Activated naive CD8-positive, alpha-beta T cell treated with anti-CD3 and anti-CD28 coated beads, Interleukin-2, amount 50 U/mL, for 24 hours (primary cell): ENCODE measurements at regions not wholly inside any gene's neighbourhood (a gene's known extent, or its start where the extent isn't known, plus 50 kb on each side); places are given as distances from the start of the nearest gene placed in this dataset.
"Not testable (repeated sequence)": the region's sequence is repeated elsewhere in the genome, so short reads cannot be mapped to it uniquely, and the experiment has no call there.

ENCODE experiments used
- ATAC-seq: fragments of 150-1000 bp; cut with Tn5 transposase; one replicate; pipeline ENCODE4 v1.10.0; 2021
- DNase-seq: peaks from one replicate; pipeline ENCODE4 v3.0.0; 2021
- H3K27ac Mint-ChIP-seq: one replicate; pipeline ENCODE4 v1.8.0; 2021; ENCODE audit warnings: mild to moderate bottlenecking, mixed read lengths
- H3K27me3 Mint-ChIP-seq: one replicate; pipeline ENCODE4 v1.8.0; 2021; ENCODE audit warnings: mixed read lengths
- H3K36me3 Mint-ChIP-seq: one replicate; pipeline ENCODE4 v1.8.0; 2021; ENCODE audit warnings: low read depth, mixed read lengths
- H3K4me1 Mint-ChIP-seq: one replicate; pipeline ENCODE4 v1.8.0; 2021; ENCODE audit warnings: mixed read lengths
- H3K4me3 Mint-ChIP-seq: one replicate; pipeline ENCODE4 v1.8.0; 2021; ENCODE audit warnings: mild to moderate bottlenecking, moderate library complexity, mixed read lengths
- H3K9me3 Mint-ChIP-seq: one replicate; pipeline ENCODE4 v1.8.0; 2021; ENCODE audit warnings: mixed read lengths

GRCh38 chr6:65999288-65999791 lies 292.3 kb upstream of the EYS start:
- H3K4me3 Mint-ChIP-seq, result no peak overlapping the region
- no peaks in the 10 kb centered on the region for H3K27me3 Mint-ChIP-seq
- H3K4me1 Mint-ChIP-seq, result no peaks in the 10 kb centered on the region
- DNase-seq, result no peak
- no peak overlapping the region for H3K27ac Mint-ChIP-seq
- peaks cover 12% of the 10 kb centered on the region for H3K9me3 Mint-ChIP-seq
- no peak for ATAC-seq
- H3K36me3 Mint-ChIP-seq, result no peaks in the 10 kb centered on the region

DNA sequence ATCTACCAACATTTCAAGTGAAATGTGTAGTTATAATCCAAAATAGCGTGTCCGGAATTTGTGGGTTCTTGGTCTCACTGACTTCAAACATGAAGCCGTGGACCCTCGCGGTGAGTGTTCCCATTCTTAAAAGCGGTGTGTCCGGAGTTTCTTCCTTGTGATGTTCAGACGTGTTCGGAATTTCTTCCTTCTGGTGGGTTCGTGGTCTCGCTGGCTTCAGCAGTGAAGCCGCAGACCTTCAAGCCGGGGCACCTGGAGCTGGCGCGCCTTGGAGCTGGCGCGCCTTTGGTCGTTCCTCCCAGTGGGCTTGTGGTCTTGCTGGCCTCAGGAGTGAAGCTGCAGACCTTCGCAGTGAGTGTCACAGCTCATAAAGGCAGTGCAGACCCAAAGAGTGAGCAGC lies 291.5 kb upstream of the EYS start:
- DNase-seq, result no peak
- Mint-ChIP-seq H3K27ac (no peak overlapping the region), H3K36me3 (no peaks in the 10 kb centered on the region), H3K27me3 (no peaks in the 10 kb centered on the region), H3K4me3 (no peak overlapping the region), H3K4me1 (no peaks in the 10 kb centered on the region), H3K9me3 (peaks cover 7% of the 10 kb centered on the region)
- ATAC-seq, result no peak

DNA sequence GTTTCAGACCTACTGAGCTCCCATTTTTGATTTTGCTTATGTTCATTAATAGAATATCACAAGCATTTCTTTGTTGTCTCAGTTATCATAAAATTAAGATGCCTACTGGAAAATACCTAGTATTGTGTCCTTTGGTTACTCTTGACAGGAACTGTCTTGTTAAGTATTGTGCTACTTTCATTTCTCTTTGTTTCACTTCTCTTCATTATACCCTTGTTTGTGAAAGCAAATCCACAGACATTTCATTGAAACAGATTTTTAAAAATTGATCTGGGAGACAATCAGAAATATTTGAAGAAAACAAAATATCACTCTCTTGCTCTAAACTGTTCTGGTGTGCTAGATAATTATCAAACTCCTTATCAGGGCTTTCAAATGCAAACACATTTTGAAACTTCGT lies 290.5 kb upstream of the EYS start:
- Mint-ChIP-seq H3K4me1 (no peaks in the 10 kb centered on the region), H3K9me3 (peaks cover 6% of the 10 kb centered on the region), H3K27me3 (no peaks in the 10 kb centered on the region), H3K36me3 (no peaks in the 10 kb centered on the region), H3K27ac (no peak overlapping the region), H3K4me3 (no peak overlapping the region)
- ATAC-seq (no peak), DNase-seq (no peak)

GRCh38 chr6:65996096-65996495 lies 289.1 kb upstream of the EYS start:
- no peak overlapping the region for H3K27ac Mint-ChIP-seq
- H3K4me3 Mint-ChIP-seq, result no peak overlapping the region
- H3K9me3 Mint-ChIP-seq, result peaks cover 6% of the 10 kb centered on the region
- ATAC-seq (no peak), DNase-seq (no peak)
- no peaks in the 10 kb centered on the region for H3K36me3 Mint-ChIP-seq
- no peaks in the 10 kb centered on the region for H3K27me3 Mint-ChIP-seq
- no peaks in the 10 kb centered on the region for H3K4me1 Mint-ChIP-seq

GRCh38 chr6:65989676-65990075 lies 282.6 kb upstream of the EYS start:
- Mint-ChIP-seq H3K36me3 (no peaks in the 10 kb centered on the region), H3K27ac (no peak overlapping the region), H3K27me3 (no peaks in the 10 kb centered on the region), H3K9me3 (peaks cover 15% of the 10 kb centered on the region), H3K4me1 (no peaks in the 10 kb centered on the region), H3K4me3 (no peak overlapping the region)
- no peak for ATAC-seq
- DNase-seq, result no peak

- no peaks in the 10 kb centered on the region for H3K27me3 Mint-ChIP-seq
- H3K36me3 Mint-ChIP-seq, result no peaks in the 10 kb centered on the region
- ATAC-seq, result no peak
- H3K4me1 Mint-ChIP-seq, result no peaks in the 10 kb centered on the region
- peaks cover 17% of the 10 kb centered on the region for H3K9me3 Mint-ChIP-seq
- no peak overlapping the region for H3K4me3 Mint-ChIP-seq
- H3K27ac Mint-ChIP-seq, result no peak overlapping the region
- DNase-seq, result no peak
Observed at GRCh38 chr6:65988006-65988405, 281.0 kb upstream of the EYS start.

DNA sequence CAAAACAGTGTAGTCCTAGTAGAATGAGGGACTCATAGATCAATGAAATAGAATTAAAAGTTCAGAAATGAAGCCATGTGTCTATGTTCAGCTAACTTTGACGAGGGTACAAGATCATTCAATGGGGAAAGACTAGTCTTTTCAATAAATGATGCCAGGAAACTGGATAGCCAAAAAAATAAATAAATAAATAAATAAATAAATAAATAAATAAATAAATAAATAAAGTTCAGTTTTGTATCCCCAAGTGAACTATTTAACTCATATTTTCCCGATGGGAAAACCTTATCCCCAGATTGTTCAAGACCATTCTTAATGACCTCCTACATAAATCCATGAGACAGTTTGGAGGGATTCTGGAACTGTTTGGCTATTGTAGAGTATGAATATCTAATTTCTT lies 277.1 kb upstream of the EYS start:
- no peak for ATAC-seq
- Mint-ChIP-seq H3K4me3 (no peak overlapping the region), H3K9me3 (peaks cover 30% of the 10 kb centered on the region), H3K27me3 (no peaks in the 10 kb centered on the region), H3K4me1 (no peaks in the 10 kb centered on the region), H3K36me3 (no peaks in the 10 kb centered on the region), H3K27ac (no peak overlapping the region)
- DNase-seq, result no peak

DNA sequence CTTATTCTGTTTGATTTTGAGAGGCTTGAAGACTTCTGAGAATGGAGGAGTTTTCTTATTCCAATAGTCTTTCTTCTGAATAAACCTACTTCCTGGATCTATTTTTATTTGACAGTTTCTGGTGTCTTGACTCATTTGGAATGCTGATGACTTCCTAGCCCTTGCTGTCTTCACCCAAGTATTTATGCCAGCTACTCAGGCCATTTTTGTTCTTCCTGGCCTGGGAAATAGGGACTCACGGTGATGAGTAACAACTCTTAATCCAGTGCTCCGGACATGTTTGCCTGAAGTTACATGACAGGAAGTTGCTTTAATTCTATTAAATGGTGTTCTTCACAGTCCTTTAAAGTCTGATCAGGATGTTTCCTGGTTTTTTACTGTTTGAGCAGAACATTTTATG lies 272.1 kb upstream of the EYS start:
- Mint-ChIP-seq H3K36me3 (no peaks in the 10 kb centered on the region), H3K4me3 (no peak overlapping the region), H3K27me3 (no peaks in the 10 kb centered on the region), H3K4me1 (no peaks in the 10 kb centered on the region), H3K9me3 (peaks cover 18% of the 10 kb centered on the region), H3K27ac (no peak overlapping the region)
- DNase-seq, result no peak
- no peak for ATAC-seq

GRCh38 chr6:65971252-65971651 lies 264.2 kb upstream of the EYS start:
- H3K4me3 Mint-ChIP-seq, H3K36me3 Mint-ChIP-seq, H3K4me1 Mint-ChIP-seq, H3K9me3 Mint-ChIP-seq, ATAC-seq, H3K27me3 Mint-ChIP-seq, H3K27ac Mint-ChIP-seq, DNase-seq: not testable (repeated sequence)

DNA sequence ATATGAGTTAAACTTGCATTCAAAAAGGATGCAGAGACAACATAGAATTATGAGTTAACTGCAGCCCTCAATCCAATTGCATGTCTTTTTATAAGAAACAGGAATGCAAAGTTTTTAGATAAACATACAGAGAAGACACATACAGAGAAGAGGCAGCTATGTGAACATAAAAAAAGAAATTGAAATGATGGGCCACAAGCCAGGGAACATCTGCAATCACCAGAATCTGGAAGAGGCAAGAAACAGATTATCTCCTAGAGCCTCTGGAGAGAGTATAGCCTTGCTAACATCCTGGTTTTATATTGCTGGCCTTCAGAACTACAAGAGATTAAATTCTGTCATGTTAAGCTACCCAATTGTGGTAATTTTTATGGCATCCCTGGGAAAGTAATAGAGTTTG lies 257.2 kb upstream of the EYS start:
- ATAC-seq (no peak), DNase-seq (no peak)
- H3K27me3 Mint-ChIP-seq, result no peaks in the 10 kb centered on the region

DNA sequence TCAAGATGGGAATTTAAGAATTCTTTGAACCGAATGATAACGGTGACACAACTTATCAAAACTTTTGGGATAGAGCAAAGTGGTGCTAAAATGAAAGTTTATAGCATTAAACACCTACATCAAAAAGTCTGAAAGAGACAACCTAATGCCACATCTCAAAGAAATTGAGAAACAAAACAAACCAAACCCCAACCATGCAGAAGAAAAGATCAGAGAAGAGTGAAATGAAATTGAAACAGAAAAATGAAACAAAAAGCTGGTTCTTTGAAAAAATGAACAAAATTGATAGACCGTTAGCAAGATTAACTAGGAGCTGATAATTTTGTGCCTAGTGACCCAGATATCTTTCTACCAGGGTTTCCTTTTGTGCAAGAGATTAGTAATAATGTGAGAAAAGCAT lies 248.0 kb upstream of the EYS start:
- H3K27ac Mint-ChIP-seq, result no peak overlapping the region
- no peaks in the 10 kb centered on the region for H3K36me3 Mint-ChIP-seq
- H3K27me3 Mint-ChIP-seq, result no peaks in the 10 kb centered on the region
- peaks cover 3% of the 10 kb centered on the region for H3K9me3 Mint-ChIP-seq
- H3K4me1 Mint-ChIP-seq, result no peaks in the 10 kb centered on the region
- ATAC-seq, result no peak
- H3K4me3 Mint-ChIP-seq, result no peak overlapping the region
- no peak for DNase-seq

More for the DNA sequence above, 257.2 kb upstream of the EYS start:
- Mint-ChIP-seq H3K4me3 (no peak overlapping the region), H3K36me3 (no peaks in the 10 kb centered on the region), H3K27ac (no peak overlapping the region), H3K9me3 (peaks cover 11% of the 10 kb centered on the region), H3K4me1 (no peaks in the 10 kb centered on the region)

DNA sequence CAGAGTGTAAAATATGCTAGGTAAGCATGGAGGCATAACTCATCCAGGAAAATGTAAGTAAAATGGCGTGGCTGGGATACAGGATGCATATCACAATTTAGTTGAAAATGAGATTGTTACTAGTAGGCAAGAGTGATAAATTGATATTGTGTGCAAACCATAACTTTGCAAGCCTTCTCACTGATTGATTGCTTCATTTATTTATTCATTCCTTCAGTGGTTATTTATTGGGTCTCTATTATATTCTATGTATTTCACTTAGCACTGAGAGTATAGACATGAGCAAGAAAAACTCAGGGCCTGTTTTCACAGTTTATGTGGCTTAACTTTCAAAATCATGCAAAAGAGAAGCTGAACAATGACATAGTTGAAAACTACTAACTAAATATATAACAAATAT lies 241.0 kb upstream of the EYS start:
- H3K27me3 Mint-ChIP-seq, result no peaks in the 10 kb centered on the region
- ATAC-seq, result no peak
- H3K36me3 Mint-ChIP-seq, result no peaks in the 10 kb centered on the region
- H3K27ac Mint-ChIP-seq, result no peak overlapping the region
- no peak overlapping the region for H3K4me3 Mint-ChIP-seq
- no peaks in the 10 kb centered on the region for H3K4me1 Mint-ChIP-seq
- no peak for DNase-seq
- H3K9me3 Mint-ChIP-seq, result peaks cover 16% of the 10 kb centered on the region

- no peaks in the 10 kb centered on the region for H3K36me3 Mint-ChIP-seq
- ATAC-seq (no peak), DNase-seq (no peak)
- no peak overlapping the region for H3K27ac Mint-ChIP-seq
- H3K4me3 Mint-ChIP-seq, result no peak overlapping the region
- no peaks in the 10 kb centered on the region for H3K27me3 Mint-ChIP-seq
- peaks cover 8% of the 10 kb centered on the region for H3K9me3 Mint-ChIP-seq
- no peaks in the 10 kb centered on the region for H3K4me1 Mint-ChIP-seq
Observed at GRCh38 chr6:65943548-65943947, 236.5 kb upstream of the EYS start.

DNA sequence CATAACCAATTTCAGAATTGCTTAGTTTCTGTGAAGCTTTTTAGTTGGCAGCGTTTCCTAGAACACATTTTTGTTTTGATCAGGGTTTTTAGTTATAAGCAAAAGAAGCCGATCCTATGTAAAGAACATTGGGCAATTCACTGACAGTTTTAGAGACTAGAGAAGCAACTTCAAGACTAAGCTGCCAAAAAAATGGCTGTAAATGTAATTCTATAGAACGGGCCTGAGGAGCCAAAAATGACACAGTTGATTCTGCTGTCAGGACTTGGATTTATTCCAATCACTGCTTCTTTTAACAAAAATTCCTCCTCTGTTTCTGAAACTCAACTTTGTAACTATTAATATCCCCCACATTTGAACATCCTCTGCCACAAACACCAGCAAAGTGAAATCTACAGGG lies 236.0 kb upstream of the EYS start:
- ATAC-seq (no peak), DNase-seq (no peak)
- Mint-ChIP-seq H3K27me3 (no peaks in the 10 kb centered on the region), H3K4me1 (no peaks in the 10 kb centered on the region), H3K27ac (no peak overlapping the region), H3K36me3 (no peaks in the 10 kb centered on the region), H3K9me3 (peaks cover 8% of the 10 kb centered on the region), H3K4me3 (no peak overlapping the region)

DNA sequence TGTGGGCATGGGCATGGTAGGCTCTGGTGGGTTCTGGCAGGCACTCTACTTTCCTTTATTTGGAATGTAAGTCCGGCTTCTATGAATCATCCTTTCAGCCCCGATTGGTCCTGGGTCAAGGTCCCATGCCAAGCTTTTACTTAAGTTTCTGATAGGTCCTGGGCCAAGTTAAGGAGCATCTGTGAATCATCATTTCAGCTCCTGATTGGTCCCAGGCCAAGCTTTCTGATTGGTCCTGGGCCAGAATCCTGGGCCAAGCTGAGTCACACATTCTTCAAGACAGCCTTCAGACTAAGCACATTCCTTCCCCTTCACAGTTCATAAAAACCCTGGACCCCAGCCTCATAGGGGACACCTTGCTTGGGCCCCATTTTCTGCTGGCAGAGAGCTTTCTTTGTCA lies 231.0 kb upstream of the EYS start:
- H3K36me3 Mint-ChIP-seq, result no peaks in the 10 kb centered on the region
- DNase-seq, result no peak
- H3K4me1 Mint-ChIP-seq, result no peaks in the 10 kb centered on the region
- no peaks in the 10 kb centered on the region for H3K27me3 Mint-ChIP-seq
- H3K27ac Mint-ChIP-seq, result no peak overlapping the region
- ATAC-seq, result no peak
- peaks cover 5% of the 10 kb centered on the region for H3K9me3 Mint-ChIP-seq
- no peak overlapping the region for H3K4me3 Mint-ChIP-seq

DNA sequence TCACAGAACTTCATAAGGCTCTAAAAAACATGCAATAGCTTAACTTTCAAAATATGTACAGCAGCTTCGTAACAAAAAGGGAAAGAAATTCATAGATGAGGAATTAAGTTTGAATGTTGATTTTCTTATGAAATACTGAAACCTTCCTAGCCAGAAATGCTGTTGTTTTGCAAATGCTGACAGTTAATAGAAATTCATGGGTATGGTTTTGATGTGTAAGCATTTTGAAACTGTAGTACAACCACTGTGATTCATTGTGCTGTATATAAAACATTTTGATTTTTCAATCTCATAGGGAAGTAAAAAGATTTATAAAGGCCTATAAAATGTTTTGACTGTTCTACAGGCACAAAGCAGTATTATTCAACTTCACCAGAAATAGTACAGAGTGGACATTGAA lies 228.4 kb upstream of the EYS start:
- ATAC-seq, result no peak
- Mint-ChIP-seq H3K27me3 (no peaks in the 10 kb centered on the region), H3K4me1 (no peaks in the 10 kb centered on the region), H3K9me3 (peaks cover 5% of the 10 kb centered on the region), H3K4me3 (no peak overlapping the region), H3K27ac (no peak overlapping the region), H3K36me3 (no peaks in the 10 kb centered on the region)
- DNase-seq, result no peak
